ENCODE measurements at regions not wholly inside any gene's neighbourhood (a gene's known extent, or its start where the extent isn't known, plus 50 kb on each side); places are given as distances from the start of the nearest gene placed in this dataset.

DNA sequence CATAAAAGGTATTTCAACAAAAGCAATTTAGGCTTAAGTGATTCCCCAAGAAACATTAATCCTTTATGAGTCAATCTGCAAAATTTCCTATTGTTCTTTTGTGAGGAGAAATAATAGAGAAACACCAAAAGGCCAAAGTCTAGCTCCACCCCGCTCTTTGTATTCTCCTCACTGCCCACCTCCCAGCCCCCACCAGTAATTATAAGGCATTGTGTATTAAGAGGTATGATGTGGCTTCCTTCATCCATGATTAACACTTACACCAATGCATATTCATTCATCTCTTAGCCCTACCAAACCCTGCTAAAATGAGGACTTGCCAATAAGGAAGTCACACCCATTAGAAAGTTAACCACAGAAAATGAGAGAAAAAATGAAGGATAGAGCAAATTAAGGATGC is 105.3 kb upstream of the SPATA31D4 start:
- WGBS, 2 donors = 41 to 94% methylated on average over 1 of the region's 1 CpG
- no peak for DNase-seq
- TF ChIP-seq, protein P1, sequence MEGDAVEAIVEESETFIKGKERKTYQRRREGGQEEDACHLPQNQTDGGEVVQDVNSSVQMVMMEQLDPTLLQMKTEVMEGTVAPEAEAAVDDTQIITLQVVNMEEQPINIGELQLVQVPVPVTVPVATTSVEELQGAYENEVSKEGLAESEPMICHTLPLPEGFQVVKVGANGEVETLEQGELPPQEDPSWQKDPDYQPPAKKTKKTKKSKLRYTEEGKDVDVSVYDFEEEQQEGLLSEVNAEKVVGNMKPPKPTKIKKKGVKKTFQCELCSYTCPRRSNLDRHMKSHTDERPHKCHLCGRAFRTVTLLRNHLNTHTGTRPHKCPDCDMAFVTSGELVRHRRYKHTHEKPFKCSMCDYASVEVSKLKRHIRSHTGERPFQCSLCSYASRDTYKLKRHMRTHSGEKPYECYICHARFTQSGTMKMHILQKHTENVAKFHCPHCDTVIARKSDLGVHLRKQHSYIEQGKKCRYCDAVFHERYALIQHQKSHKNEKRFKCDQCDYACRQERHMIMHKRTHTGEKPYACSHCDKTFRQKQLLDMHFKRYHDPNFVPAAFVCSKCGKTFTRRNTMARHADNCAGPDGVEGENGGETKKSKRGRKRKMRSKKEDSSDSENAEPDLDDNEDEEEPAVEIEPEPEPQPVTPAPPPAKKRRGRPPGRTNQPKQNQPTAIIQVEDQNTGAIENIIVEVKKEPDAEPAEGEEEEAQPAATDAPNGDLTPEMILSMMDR (IDR thresholded peaks at IDR 0.05) = no peak
- intact Hi-C loops (cut with DNase I) = loop anchor here (10.0 kb wide), 1 partner anchor 208 kb away; no protein-coding TSS in a partner anchor
- H3K4me1 ChIP-seq = peaks cover 0 to 53% (median 37%) of the 10 kb centered on the region in 4 donors
- H3K4me3 ChIP-seq = no peak overlapping the region
- no peak overlapping the region for H3K27ac ChIP-seq
- no peaks in the 10 kb centered on the region for H3K36me3 ChIP-seq
- no peaks in the 10 kb centered on the region for H3K9me3 ChIP-seq
- no peaks in the 10 kb centered on the region for H3K27me3 ChIP-seq

DNA sequence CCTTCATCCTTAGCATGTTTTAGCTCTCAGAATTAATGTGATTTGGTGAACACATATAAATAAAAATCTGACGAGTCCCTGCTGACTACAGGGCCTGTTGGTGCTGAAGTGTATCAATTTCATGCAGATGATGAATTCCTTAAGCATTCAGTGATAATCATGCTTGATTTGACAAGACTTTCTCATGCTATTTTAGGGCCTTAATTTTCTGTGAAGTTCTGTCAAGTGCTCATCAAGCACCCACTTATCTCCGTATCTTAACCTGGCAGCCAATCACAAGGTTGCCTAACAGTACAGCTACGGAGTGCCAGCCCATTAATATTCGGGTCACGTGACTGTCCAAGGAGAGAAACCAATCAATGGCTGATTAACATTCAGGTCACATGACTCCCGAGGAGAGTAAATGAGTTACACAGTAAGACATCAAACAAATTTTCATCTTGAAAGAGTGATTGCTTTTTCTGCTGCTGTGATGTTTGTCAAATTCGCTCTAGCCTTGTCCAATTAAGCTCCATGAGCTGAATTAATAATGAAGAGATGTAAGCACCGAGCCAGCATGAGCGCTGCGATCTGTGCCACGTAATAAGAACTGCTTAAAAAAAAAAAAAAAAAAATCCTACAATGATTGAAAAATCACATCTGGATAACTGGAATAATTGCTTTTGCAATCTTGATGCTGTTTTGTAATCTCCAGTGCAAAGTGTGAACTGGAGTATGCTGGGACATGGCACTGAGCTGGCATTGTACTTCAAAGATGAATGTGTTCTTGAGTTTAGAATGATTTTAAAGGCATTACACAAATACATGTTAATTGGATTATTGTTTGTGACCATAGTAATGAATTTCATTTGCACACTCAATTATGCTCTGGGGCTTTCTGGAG is 104.3 kb upstream of the SPATA31D4 start:
- Histone ChIP-seq H3K4me3 (no peak overlapping the region), H3K36me3 (no peaks in the 10 kb centered on the region), H3K9me3 (no peaks in the 10 kb centered on the region), H3K27ac (no peak overlapping the region), H3K27me3 (no peaks in the 10 kb centered on the region), H3K4me1 (peaks cover 0 to 59% (median 40%) of the 10 kb centered on the region in 4 donors)
- no peak for TF ChIP-seq EP300 (IDR thresholded peaks at IDR 0.05)
- TF ChIP-seq POLR2AphosphoS5 (IDR thresholded peaks at IDR 0.05) = no peak
- TF ChIP-seq, protein P1 (IDR thresholded peaks at IDR 0.05) = no peak
- no peak for TF ChIP-seq POLR2A (IDR thresholded peaks at IDR 0.05)
- no peak for DNase-seq
- WGBS, 2 donors = 83 to 89% methylated on average over 11 of the region's 11 CpGs
- intact Hi-C loops (cut with DNase I) = loop anchor here (10.0 kb wide), 1 partner anchor 209 kb away; no protein-coding TSS in a partner anchor

DNA sequence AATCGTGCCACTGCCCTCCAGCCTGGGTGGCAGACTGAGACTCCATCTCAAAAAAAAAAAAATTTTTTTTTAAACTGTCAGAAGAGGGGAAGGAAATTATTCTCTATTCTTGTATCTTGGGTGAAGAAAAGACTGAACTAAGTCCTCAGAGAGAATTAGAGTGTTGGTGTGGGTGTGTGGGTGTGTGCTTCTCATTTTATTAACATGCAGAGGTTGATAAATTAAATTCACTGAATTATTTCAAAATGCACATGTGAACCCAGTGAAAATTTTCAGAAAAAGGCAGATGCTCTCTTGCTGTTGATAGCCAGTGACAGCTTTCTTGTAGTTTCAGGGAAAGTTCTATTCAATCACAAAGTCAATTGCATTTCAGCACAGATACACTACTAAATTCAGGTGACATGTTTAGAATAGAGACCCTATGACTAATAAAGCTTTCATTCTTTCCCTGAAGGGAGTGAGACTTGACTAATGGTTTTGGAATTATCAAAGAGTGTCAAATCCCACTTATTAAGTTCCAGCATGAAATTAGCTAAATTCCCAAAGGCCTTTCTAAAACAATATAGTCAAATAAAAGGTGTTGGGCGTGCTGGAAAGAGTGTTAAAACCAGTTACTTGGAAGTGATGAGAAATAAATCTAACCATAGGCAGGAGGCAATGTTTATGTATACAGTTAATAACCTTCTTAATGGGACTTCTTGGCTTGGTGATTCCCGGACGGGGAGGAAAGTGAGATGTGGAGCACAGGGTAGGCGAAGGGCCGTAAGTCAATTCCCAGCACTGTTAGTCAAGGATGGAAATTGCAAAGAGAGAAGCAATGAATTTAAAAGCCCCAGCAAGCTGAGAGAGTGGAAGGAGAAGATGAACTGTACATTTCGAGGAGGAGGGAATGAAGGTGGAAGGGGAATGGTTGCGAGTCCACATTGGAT is 103.2 kb upstream of the SPATA31D4 start:
- H3K36me3 ChIP-seq = no peaks in the 10 kb centered on the region
- WGBS, 2 donors = 93 to 95% methylated on average over 8 of the region's 8 CpGs
- H3K4me3 ChIP-seq = no peak overlapping the region
- no peak for TF ChIP-seq POLR2AphosphoS5 (IDR thresholded peaks at IDR 0.05)
- no peak for TF ChIP-seq POLR2A (IDR thresholded peaks at IDR 0.05)
- no peak for TF ChIP-seq EP300 (IDR thresholded peaks at IDR 0.05)
- TF ChIP-seq, protein P1 (IDR thresholded peaks at IDR 0.05) = no peak
- peaks cover 0 to 61% (median 41%) of the 10 kb centered on the region in 4 donors for H3K4me1 ChIP-seq
- no peaks in the 10 kb centered on the region for H3K9me3 ChIP-seq
- DNase-seq = no peak
- H3K27ac ChIP-seq = peak overlapping the region; percentile 1 to 55 (median 28)
- intact Hi-C loops (cut with DNase I) = loop anchor here (10.0 kb wide), 1 partner anchor 210 kb away; no protein-coding TSS in a partner anchor
- no peaks in the 10 kb centered on the region for H3K27me3 ChIP-seq

DNA sequence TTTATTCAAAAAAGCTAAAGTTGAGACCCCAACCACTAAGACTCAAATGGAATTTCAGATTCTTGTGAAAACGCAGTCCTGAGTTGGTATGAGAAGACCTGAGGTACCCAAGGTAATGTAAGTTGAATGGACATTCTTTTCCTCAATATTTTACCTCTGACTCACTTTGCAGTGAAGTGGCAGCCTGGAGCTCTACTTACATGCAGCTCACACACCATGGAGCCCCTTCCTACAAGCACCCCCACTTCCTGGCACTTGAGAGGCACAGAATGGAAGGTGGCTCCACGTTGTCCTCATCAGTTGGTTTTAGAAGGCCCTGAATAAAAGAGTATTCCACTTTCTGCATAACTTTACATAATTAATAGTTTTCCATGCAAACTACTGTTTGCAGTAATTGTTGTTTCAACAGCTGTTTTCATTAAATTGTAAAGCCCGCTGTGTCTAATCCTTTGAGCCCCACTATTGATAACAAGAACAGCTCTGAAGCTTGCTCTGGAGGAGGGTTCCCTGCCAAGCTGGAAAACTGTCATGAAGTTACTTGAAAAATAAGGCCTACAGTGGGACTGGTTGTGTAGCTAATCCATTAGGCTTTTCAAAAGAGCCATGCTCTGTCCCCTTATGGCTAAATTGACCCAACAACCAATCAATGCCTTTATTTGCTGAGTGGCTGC is 102.2 kb upstream of the SPATA31D4 start:
- no peak for DNase-seq
- WGBS, 2 donors = 90 to 93% methylated on average over 3 of the region's 3 CpGs
- H3K4me1 ChIP-seq = peaks cover 0 to 51% (median 32%) of the 10 kb centered on the region in 4 donors
- no peaks in the 10 kb centered on the region for H3K27me3 ChIP-seq
- no peak for TF ChIP-seq POLR2A (IDR thresholded peaks at IDR 0.05)
- TF ChIP-seq POLR2AphosphoS5 (IDR thresholded peaks at IDR 0.05) = no peak
- no peak for TF ChIP-seq EP300 (IDR thresholded peaks at IDR 0.05)
- TF ChIP-seq, protein P1 (IDR thresholded peaks at IDR 0.05) = no peak
- H3K27ac ChIP-seq = peak overlapping the region; percentile 16 to 55 (median 40)
- intact Hi-C loops (cut with DNase I) = loop anchor here (10.0 kb wide), 1 partner anchor 211 kb away; no protein-coding TSS in a partner anchor
- no peak overlapping the region for H3K4me3 ChIP-seq
- no peaks in the 10 kb centered on the region for H3K9me3 ChIP-seq
- H3K36me3 ChIP-seq = no peaks in the 10 kb centered on the region
